Endodermal cell (in vitro differentiated cells): ENCODE measurements at regions not wholly inside any gene's neighbourhood (a gene's known extent, or its start where the extent isn't known, plus 50 kb on each side); places are given as distances from the start of the nearest gene placed in this dataset.

Experiments used
- DNase-seq: peaks from one replicate; pipeline ENCODE4 v3.0.0-alpha.2; 2017
- H3K27ac ChIP-seq: 2 replicates; pipeline ENCODE4 v1.5.1; 2013; ENCODE audit warnings: mild to moderate bottlenecking, low read depth, low read length, moderate library complexity
- H3K27me3 ChIP-seq: 2 replicates; pipeline ENCODE4 v1.6.1; 2013; ENCODE audit warnings: mild to moderate bottlenecking, low read length, moderate library complexity; ENCODE audit not compliant: insufficient read depth, control insufficient read depth, poor library complexity, severe bottlenecking
- H3K36me3 ChIP-seq: 2 replicates; pipeline ENCODE4 v1.7.0; 2013; ENCODE audit warnings: mild to moderate bottlenecking, low read length, moderate library complexity; ENCODE audit not compliant: control insufficient read depth, insufficient read depth
- H3K4me1 ChIP-seq: one replicate; pipeline ENCODE4 v1.7.0; 2013; ENCODE audit warnings: low read length; ENCODE audit not compliant: control insufficient read depth, insufficient read depth
- H3K4me3 ChIP-seq: 2 replicates; pipeline ENCODE4 v1.5.1; 2013; ENCODE audit warnings: mild to moderate bottlenecking, low read length, moderate library complexity
- H3K9ac ChIP-seq: 2 replicates; pipeline ENCODE4 v1.6.1; 2013; ENCODE audit warnings: mild to moderate bottlenecking, low read length, moderate library complexity; ENCODE audit not compliant: poor library complexity, severe bottlenecking; ENCODE audit errors: extremely low read depth
- H3K9me3 ChIP-seq: 2 replicates; pipeline ENCODE4 v1.6.1; 2013; ENCODE audit warnings: mild to moderate bottlenecking, low read length, moderate library complexity; ENCODE audit not compliant: control insufficient read depth
- H3K27ac Mint-ChIP-seq: 2 replicates; pipeline ENCODE4 v1.8.0; 2020; ENCODE audit warnings: mixed read lengths
- H3K27me3 Mint-ChIP-seq: 2 replicates; pipeline ENCODE4 v1.8.0; 2021; ENCODE audit warnings: mild to moderate bottlenecking, mixed read lengths; ENCODE audit not compliant: insufficient read depth
- H3K36me3 Mint-ChIP-seq: 2 replicates; pipeline ENCODE4 v1.8.0; 2020; ENCODE audit warnings: low read depth, mixed read lengths
- H3K4me1 Mint-ChIP-seq: 2 replicates; pipeline ENCODE4 v1.8.0; 2020; ENCODE audit warnings: mixed read lengths
- H3K4me3 Mint-ChIP-seq: 2 replicates; pipeline ENCODE4 v1.8.0; 2020; ENCODE audit warnings: mild to moderate bottlenecking, moderate library complexity, mixed read lengths
- H3K9me3 Mint-ChIP-seq: 2 replicates; pipeline ENCODE4 v1.8.0; 2020; ENCODE audit warnings: mild to moderate bottlenecking, mixed read lengths
- CTCF ChIP-seq: fragments of 200-600 bp; sonication (generic); conservative IDR thresholded peaks from 2 replicates; pipeline ENCODE4 v1.5.0; 2021; ENCODE audit warnings: antibody characterized with exemption, mild to moderate bottlenecking
- WGBS, 2 experiments: methylation state at CpG; one replicate each; pipeline versions ENCODE4 v1.1.5 to v1.1.7; 2013; ENCODE audit warnings: missing lambda C conversion rate in 2 of 2, mixed read lengths in 1 of 2; ENCODE audit not compliant: insufficient coverage in 1 of 2, insufficient read length in 1 of 2; 5-methylcytosine and 5-hydroxymethylcytosine counted together

- Mint-ChIP-seq H3K27ac (no peak overlapping the region), H3K36me3 (no peaks in the 10 kb centered on the region), H3K4me3 (no peak overlapping the region), H3K27me3 (no peaks in the 10 kb centered on the region), H3K9me3 (peaks cover 13% of the 10 kb centered on the region), H3K4me1 (peaks cover 16% of the 10 kb centered on the region)
- no peaks in the 10 kb centered on the region for H3K36me3 ChIP-seq
- H3K27me3 ChIP-seq, result no peaks in the 10 kb centered on the region
- H3K4me1 ChIP-seq, result no peaks in the 10 kb centered on the region
- no peaks in the 10 kb centered on the region for H3K9me3 ChIP-seq
- 90% methylated on average over 1 of the region's 1 CpG; no CpG with 5 or more reads in 1 of the 2 experiments for WGBS, 2 experiments
- no peak for TF ChIP-seq CTCF
- no peak overlapping the region for H3K27ac ChIP-seq
- DNase-seq, result no peak
- no peak overlapping the region for H3K4me3 ChIP-seq
- no peak overlapping the region for H3K9ac ChIP-seq
Measured at GRCh38 chr7:125126376-125126775, 196.8 kb upstream of the POT1 start.

DNA sequence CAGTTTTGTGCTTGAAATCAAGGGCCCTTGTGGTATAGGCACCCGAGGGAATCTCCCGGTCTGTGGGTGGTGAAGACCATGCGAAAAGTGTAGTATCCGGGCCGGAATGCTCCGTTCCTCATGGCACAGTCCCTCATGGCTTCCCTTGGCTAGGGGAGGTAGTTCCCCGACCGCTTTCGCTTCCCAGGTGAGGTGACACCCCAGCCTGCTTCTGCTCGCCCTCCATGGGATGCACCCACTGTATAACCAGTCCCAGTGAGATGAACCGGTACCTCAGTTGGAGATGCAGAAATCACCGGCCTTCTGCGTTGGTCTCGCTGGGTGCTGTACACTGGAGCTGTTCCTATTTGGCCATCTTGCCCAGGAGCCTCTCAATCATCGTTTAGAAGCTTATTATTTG lies 195.7 kb upstream of the POT1 start:
- no peak for TF ChIP-seq CTCF
- H3K4me3 Mint-ChIP-seq, result no peak overlapping the region
- peaks cover 16% of the 10 kb centered on the region for H3K4me1 Mint-ChIP-seq
- Histone ChIP-seq H3K9ac (no peak overlapping the region), H3K4me1 (no peaks in the 10 kb centered on the region), H3K36me3 (no peaks in the 10 kb centered on the region), H3K27ac (no peak overlapping the region), H3K9me3 (no peaks in the 10 kb centered on the region), H3K27me3 (no peaks in the 10 kb centered on the region), H3K4me3 (no peak overlapping the region)
- H3K36me3 Mint-ChIP-seq, result no peaks in the 10 kb centered on the region
- no peak for DNase-seq
- WGBS, 2 experiments, result 95 to 99% methylated on average over 10 to 15 of the region's 15 CpGs
- no peaks in the 10 kb centered on the region for H3K27me3 Mint-ChIP-seq
- no peak overlapping the region for H3K27ac Mint-ChIP-seq
- H3K9me3 Mint-ChIP-seq, result peaks cover 13% of the 10 kb centered on the region

- Mint-ChIP-seq H3K27ac (no peak overlapping the region), H3K9me3 (peaks cover 10% of the 10 kb centered on the region), H3K36me3 (no peaks in the 10 kb centered on the region), H3K27me3 (no peaks in the 10 kb centered on the region), H3K4me3 (no peak overlapping the region), H3K4me1 (peaks cover 26% of the 10 kb centered on the region)
- no peaks in the 10 kb centered on the region for H3K27me3 ChIP-seq
- no peak for DNase-seq
- no peaks in the 10 kb centered on the region for H3K36me3 ChIP-seq
- H3K4me1 ChIP-seq, result peaks cover 7% of the 10 kb centered on the region
- 89% methylated on average over 1 of the region's 2 CpGs; no CpG with 5 or more reads in 1 of the 2 experiments for WGBS, 2 experiments
- TF ChIP-seq CTCF, result no peak
- H3K27ac ChIP-seq, result no peak overlapping the region
- peaks cover 5% of the 10 kb centered on the region for H3K9me3 ChIP-seq
- H3K4me3 ChIP-seq, result no peak overlapping the region
- no peak overlapping the region for H3K9ac ChIP-seq
Measured at GRCh38 chr7:125122173-125122572, 192.5 kb upstream of the POT1 start.
